GM13977 (cell line): ENCODE measurements at regions not wholly inside any gene's neighbourhood (a gene's known extent, or its start where the extent isn't known, plus 50 kb on each side); places are given as distances from the start of the nearest gene placed in this dataset.
"Not testable (repeated sequence)": the region's sequence is repeated elsewhere in the genome, so short reads cannot be mapped to it uniquely, and the experiment has no call there.

Experiments used
- DNase-seq: peaks from one replicate; pipeline ENCODE4 v3.0.0; 2012; ENCODE audit warnings: low spot score
- in situ Hi-C: fragments of 300-500 bp; cut with MboI; formaldehyde crosslinking; loops from one replicate; pipeline ENCODE4 v1.12.0; 2022; ENCODE audit warnings: low sequenced_read_pairs, low pct_unique_long_range_greater_than_20kb, mixed read lengths, inconsistent platforms; ENCODE audit not compliant: unreplicated experiment

GRCh38 chr16:88237761-88238415, 144.9 kb upstream of the ZNF469 start:
- DNase-seq, in situ Hi-C loops: not testable (repeated sequence)

GRCh38 chr16:88238732-88239274, 144.0 kb upstream of the ZNF469 start:
- DNase-seq, in situ Hi-C loops: not testable (repeated sequence)

GRCh38 chr16:88240118-88240517, 142.6 kb upstream of the ZNF469 start:
- in situ Hi-C loops, DNase-seq: not testable (repeated sequence)

GRCh38 chr16:88240776-88241175, 142.0 kb upstream of the ZNF469 start:
- DNase-seq, in situ Hi-C loops: not testable (repeated sequence)

GRCh38 chr16:88241404-88242311, 141.1 kb upstream of the ZNF469 start:
- not testable (repeated sequence) for DNase-seq

GRCh38 chr16:88242312-88243295, 140.2 kb upstream of the ZNF469 start:
- DNase-seq, in situ Hi-C loops: not testable (repeated sequence)

More at GRCh38 chr16:88241404-88242311, 141.1 kb upstream of the ZNF469 start:
- in situ Hi-C loops = not testable (repeated sequence)

GRCh38 chr16:88243921-88244320, 138.8 kb upstream of the ZNF469 start:
- in situ Hi-C loops, DNase-seq: not testable (repeated sequence)

GRCh38 chr16:88245241-88246081, 137.3 kb upstream of the ZNF469 start:
- in situ Hi-C loops, DNase-seq: not testable (repeated sequence)

GRCh38 chr16:88246955-88247582, 135.7 kb upstream of the ZNF469 start:
- in situ Hi-C loops, DNase-seq: not testable (repeated sequence)

- DNase-seq, in situ Hi-C loops: not testable (repeated sequence)
These were observed 135.2 kb upstream of the ZNF469 start for GRCh38 chr16:88247583-88247966.

- DNase-seq, in situ Hi-C loops: not testable (repeated sequence)
These were observed 134.0 kb upstream of the ZNF469 start for GRCh38 chr16:88248761-88249160.

- in situ Hi-C loops, DNase-seq: not testable (repeated sequence)
These were observed 132.4 kb upstream of the ZNF469 start for GRCh38 chr16:88250381-88250780.

GRCh38 chr16:88252057-88252794, 130.5 kb upstream of the ZNF469 start:
- DNase-seq, in situ Hi-C loops: not testable (repeated sequence)

GRCh38 chr16:88258141-88258540, 124.6 kb upstream of the ZNF469 start:
- in situ Hi-C loops, DNase-seq: not testable (repeated sequence)

- in situ Hi-C loops, DNase-seq: not testable (repeated sequence)
These were observed 123.8 kb upstream of the ZNF469 start for GRCh38 chr16:88258764-88259525.
